B cell (primary cell): ENCODE measurements at regions not wholly inside any gene's neighbourhood (a gene's known extent, or its start where the extent isn't known, plus 50 kb on each side); places are given as distances from the start of the nearest gene placed in this dataset.

ENCODE experiments used
- ATAC-seq: fragments of 200-7000 bp; cut with Tn5 transposase; one replicate; pipeline ENCODE4 v1.10.0; 2021; ENCODE audit warnings: low read depth, mild to moderate bottlenecking, moderate number of reproducible peaks, moderate library complexity
- CTCF ChIA-PET: fragments of 350-600 bp; sonication (Branson Sonifier 250); formaldehyde crosslinking; loops from one replicate; lab custom pipeline; 2021; ENCODE audit warnings: antibody characterized with exemption, inconsistent platforms; lab: Charles Lee
- POLR2A ChIA-PET: fragments of 350-600 bp; sonication (Branson Sonifier 250); formaldehyde crosslinking; loops from one replicate; lab custom pipeline; 2021; ENCODE audit warnings: antibody characterized with exemption; lab: Charles Lee
- DNase-seq: peaks from one replicate; pipeline ENCODE4 v3.0.0; 2013
- H2AFZ ChIP-seq: 2 replicates; pipeline ENCODE4 v1.6.1; 2012; ENCODE audit warnings: mild to moderate bottlenecking, low read depth, low read length; ENCODE audit not compliant: insufficient read depth, poor library complexity, severe bottlenecking
- H3K27ac ChIP-seq, 2 donors: 1 replicate in 1 of 2; 2 replicates in 1 of 2; pipeline ENCODE4 v1.5.1; 2012 to 2013; ENCODE audit warnings: low read length in 2 of 2, mild to moderate bottlenecking in 2 of 2, moderate library complexity in 1 of 2
- H3K27me3 ChIP-seq, 4 experiments: fragments of 200-600 bp in 1 of 4; sonication (generic) in 1 of 4; replicated peaks in 1 of 4; 1 replicate in 2 of 4; 2 replicates in 2 of 4; pipeline versions ENCODE4 v1.6.1 to v1.7.0; 2013 to 2016; ENCODE audit warnings: low read length in 3 of 4, mild to moderate bottlenecking in 2 of 4, mixed read lengths in 1 of 4, moderate library complexity in 1 of 4; ENCODE audit not compliant: insufficient read depth in 4 of 4, control insufficient read depth in 3 of 4; ENCODE audit errors: control extremely low read depth in 1 of 4
- H3K36me3 ChIP-seq, 2 experiments: replicated peaks in 1 of 2; 1 replicate in 1 of 2; 2 replicates in 1 of 2; pipeline versions ENCODE4 v1.6.1 to v1.7.1; 2013; ENCODE audit warnings: low read length in 1 of 2; ENCODE audit not compliant: insufficient read depth in 2 of 2, control insufficient read depth in 1 of 2; ENCODE audit errors: control extremely low read depth in 1 of 2, extremely low read depth in 1 of 2
- H3K4me1 ChIP-seq, 2 donors: fragments of 200-600 bp in 1 of 2; sonication (generic) in 1 of 2; 1 replicate in 1 of 2; 2 replicates in 1 of 2; pipeline versions ENCODE4 v1.5.1 to v1.6.1; 2013 to 2017; ENCODE audit warnings: low read length in 2 of 2; ENCODE audit not compliant: control insufficient read depth in 2 of 2, insufficient read depth in 2 of 2
- H3K4me2 ChIP-seq: replicated peaks from 2 replicates; pipeline ENCODE3; 2012; ENCODE audit warnings: mild to moderate bottlenecking, low read depth, low read length; ENCODE audit not compliant: poor library complexity, severe bottlenecking
- H3K4me3 ChIP-seq, 5 experiments: fragments of 200-600 bp in 1 of 5; sonication (generic) in 1 of 5; 1 replicate in 3 of 5; 2 replicates in 2 of 5; pipeline versions ENCODE4 v1.5.1 to v1.7.0; 2011 to 2016; ENCODE audit warnings: low read length in 4 of 5, mild to moderate bottlenecking in 4 of 5, low read depth in 2 of 5, control low read depth in 1 of 5, moderate library complexity in 1 of 5; ENCODE audit not compliant: insufficient read depth in 1 of 5; ENCODE audit errors: control extremely low read depth in 1 of 5, extremely low read depth in 1 of 5
- H3K79me2 ChIP-seq: fragments of 200-600 bp; sonication (generic); one replicate; pipeline ENCODE4 v1.6.0; 2016; ENCODE audit warnings: low read length; ENCODE audit not compliant: control insufficient read depth, insufficient read depth
- H3K9ac ChIP-seq: fragments of 200-600 bp; sonication (generic); 2 replicates; pipeline ENCODE4 v1.6.1; 2017; ENCODE audit warnings: mild to moderate bottlenecking, low read length, moderate library complexity
- H3K9me3 ChIP-seq, 3 donors: one replicate each; pipeline versions ENCODE4 v1.6.1 to v1.7.1; 2013; ENCODE audit warnings: low read length in 2 of 3; ENCODE audit not compliant: control insufficient read depth in 2 of 3, insufficient read depth in 1 of 3; ENCODE audit errors: control extremely low read depth in 1 of 3
- H4K20me1 ChIP-seq: 2 replicates; pipeline ENCODE4 v1.6.0; 2012; ENCODE audit warnings: mild to moderate bottlenecking, low read length; ENCODE audit not compliant: insufficient read depth, control insufficient read depth, poor library complexity, severe bottlenecking
- H3K27ac Mint-ChIP-seq: one replicate; pipeline ENCODE4 v1.8.0; 2021; ENCODE audit warnings: mixed read lengths
- H3K27me3 Mint-ChIP-seq: one replicate; pipeline ENCODE4 v1.8.0; 2021; ENCODE audit warnings: mixed read lengths
- H3K4me1 Mint-ChIP-seq: one replicate; pipeline ENCODE4 v1.8.0; 2021; ENCODE audit warnings: mixed read lengths
- H3K4me3 Mint-ChIP-seq: one replicate; pipeline ENCODE4 v1.8.0; 2021; ENCODE audit warnings: mixed read lengths
- H3K9me3 Mint-ChIP-seq: one replicate; pipeline ENCODE4 v1.8.0; 2022; ENCODE audit warnings: mixed read lengths; ENCODE audit not compliant: insufficient read depth
- EZH2 ChIP-seq: IDR thresholded peaks from 2 replicates; pipeline ENCODE4 v1.6.1; 2012; ENCODE audit warnings: borderline replicate concordance, low read depth, mild to moderate bottlenecking, moderate library complexity, low read length; ENCODE audit not compliant: insufficient read depth, poor library complexity, severe bottlenecking
- WGBS: methylation state at CpG from one replicate; pipeline ENCODE4 v1.1.5; 2013; ENCODE audit warnings: missing lambda C conversion rate; ENCODE audit not compliant: insufficient coverage; 5-methylcytosine and 5-hydroxymethylcytosine counted together
- intact Hi-C: fragments of 100-400 bp; cut with micrococcal nuclease; formaldehyde crosslinking; loops from one replicate; pipeline ENCODE4 v1.10.0; 2022
- TF ChIP-seq, protein P1 (sequence below): fragments of 200-600 bp; IDR thresholded peaks from one replicate; pipeline ENCODE4 v1.8.0; 2022; ENCODE audit warnings: antibody characterized with exemption, mild to moderate bottlenecking

- Histone ChIP-seq H3K4me1 (no peaks in the 10 kb centered on the region), H3K36me3 (no peaks in the 10 kb centered on the region), H3K4me2 (no peak overlapping the region), H3K9me3 (peaks cover 0 to 5% (median 0%) of the 10 kb centered on the region in 3 donors), H3K27me3 (peaks cover 0 to 5% (median 0%) of the 10 kb centered on the region in 4 experiments), H3K27ac (no peak overlapping the region), H3K79me2 (no peaks in the 10 kb centered on the region), H4K20me1 (no peaks in the 10 kb centered on the region), H3K9ac (no peak overlapping the region), H2AFZ (no peak overlapping the region), H3K4me3 (no peak overlapping the region)
- DNase-seq (no peak), ATAC-seq (no peak)
- ChIA-PET CTCF (no interaction called here), POLR2A (no interaction called here)
- intact Hi-C loops: no loop called here
- peaks cover 8% of the 10 kb centered on the region for H3K27me3 Mint-ChIP-seq
- H3K4me3 Mint-ChIP-seq: no peak overlapping the region
- no peak overlapping the region for H3K27ac Mint-ChIP-seq
- TF ChIP-seq, protein P1, sequence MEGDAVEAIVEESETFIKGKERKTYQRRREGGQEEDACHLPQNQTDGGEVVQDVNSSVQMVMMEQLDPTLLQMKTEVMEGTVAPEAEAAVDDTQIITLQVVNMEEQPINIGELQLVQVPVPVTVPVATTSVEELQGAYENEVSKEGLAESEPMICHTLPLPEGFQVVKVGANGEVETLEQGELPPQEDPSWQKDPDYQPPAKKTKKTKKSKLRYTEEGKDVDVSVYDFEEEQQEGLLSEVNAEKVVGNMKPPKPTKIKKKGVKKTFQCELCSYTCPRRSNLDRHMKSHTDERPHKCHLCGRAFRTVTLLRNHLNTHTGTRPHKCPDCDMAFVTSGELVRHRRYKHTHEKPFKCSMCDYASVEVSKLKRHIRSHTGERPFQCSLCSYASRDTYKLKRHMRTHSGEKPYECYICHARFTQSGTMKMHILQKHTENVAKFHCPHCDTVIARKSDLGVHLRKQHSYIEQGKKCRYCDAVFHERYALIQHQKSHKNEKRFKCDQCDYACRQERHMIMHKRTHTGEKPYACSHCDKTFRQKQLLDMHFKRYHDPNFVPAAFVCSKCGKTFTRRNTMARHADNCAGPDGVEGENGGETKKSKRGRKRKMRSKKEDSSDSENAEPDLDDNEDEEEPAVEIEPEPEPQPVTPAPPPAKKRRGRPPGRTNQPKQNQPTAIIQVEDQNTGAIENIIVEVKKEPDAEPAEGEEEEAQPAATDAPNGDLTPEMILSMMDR: no peak
- TF ChIP-seq EZH2: no peak
- H3K4me1 Mint-ChIP-seq: no peaks in the 10 kb centered on the region
- WGBS: 86% methylated on average over 1 of the region's 7 CpGs
- H3K9me3 Mint-ChIP-seq: peaks cover 3% of the 10 kb centered on the region
Measured at GRCh38 chr5:62168506-62169281, 137.3 kb upstream of the KIF2A start.

DNA sequence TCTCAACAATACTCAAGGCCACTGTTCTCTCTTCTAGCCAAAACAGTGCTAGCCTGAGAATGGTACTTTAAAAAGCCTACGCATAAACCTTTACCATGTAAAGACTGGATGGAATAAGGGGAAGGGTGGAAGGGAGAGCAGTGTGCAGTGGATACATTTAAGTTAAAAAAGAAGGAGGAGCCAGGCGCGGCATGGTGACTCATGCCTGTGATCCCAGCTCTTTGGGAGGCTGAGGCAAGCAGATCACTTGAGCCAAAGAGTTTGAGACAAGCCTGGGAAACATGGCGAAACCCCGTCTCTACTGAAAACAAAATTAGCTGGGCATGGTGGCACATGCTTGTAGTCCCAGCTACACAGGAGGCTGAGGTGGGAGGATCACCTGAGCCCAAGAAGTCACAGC, 127.7 kb upstream of the KIF2A start:
- Mint-ChIP-seq H3K4me3 (no peak overlapping the region), H3K27me3 (peaks cover 19% of the 10 kb centered on the region)
- CTCF ChIA-PET: no interaction called here

More for the DNA sequence above, 127.7 kb upstream of the KIF2A start:
- Histone ChIP-seq H3K4me2 (no peak overlapping the region), H3K9me3 (no peaks in the 10 kb centered on the region), H2AFZ (no peak overlapping the region), H3K27me3 (peaks cover 0 to 3% (median 0%) of the 10 kb centered on the region in 4 experiments), H3K36me3 (no peaks in the 10 kb centered on the region), H3K4me1 (no peaks in the 10 kb centered on the region), H3K27ac (no peak overlapping the region), H4K20me1 (no peaks in the 10 kb centered on the region), H3K79me2 (no peaks in the 10 kb centered on the region), H3K4me3 (no peak overlapping the region), H3K9ac (no peak overlapping the region)
- H3K4me1 Mint-ChIP-seq: no peaks in the 10 kb centered on the region
- ATAC-seq (no peak), DNase-seq (no peak)
- H3K9me3 Mint-ChIP-seq: peaks cover 2% of the 10 kb centered on the region
- H3K27ac Mint-ChIP-seq: no peak overlapping the region
- WGBS: 100% methylated on average over 4 of the region's 5 CpGs
- TF ChIP-seq, protein P1: no peak
- no peak for TF ChIP-seq EZH2
- intact Hi-C loops: no loop called here
- POLR2A ChIA-PET: no interaction called here
